ENCODE measurements at regions not wholly inside any gene's neighbourhood (a gene's known extent, or its start where the extent isn't known, plus 50 kb on each side); places are given as distances from the start of the nearest gene placed in this dataset.

DNA sequence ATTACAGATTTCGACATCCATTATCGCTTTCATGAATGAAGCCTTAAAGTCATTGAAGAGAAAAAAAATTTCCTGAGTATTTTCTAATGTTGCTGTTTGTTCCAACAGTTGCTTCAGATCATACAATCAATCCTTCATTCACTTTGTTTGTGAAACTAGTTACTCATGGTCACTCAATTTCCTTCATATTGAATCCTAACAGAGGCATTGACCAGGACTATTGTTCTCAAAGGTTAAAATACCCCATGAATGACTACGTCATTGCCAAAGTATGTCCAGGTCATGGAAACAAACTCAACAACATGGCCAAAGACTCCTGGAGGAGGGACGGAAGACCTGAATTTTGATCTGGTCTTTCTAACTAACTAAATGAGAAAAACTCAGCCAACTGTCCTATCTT, 54.0 kb upstream of the ABCB5 start:
- DNase-seq (ENCODE audit: low read depth) = no peak
- TF ChIP-seq, protein P1, sequence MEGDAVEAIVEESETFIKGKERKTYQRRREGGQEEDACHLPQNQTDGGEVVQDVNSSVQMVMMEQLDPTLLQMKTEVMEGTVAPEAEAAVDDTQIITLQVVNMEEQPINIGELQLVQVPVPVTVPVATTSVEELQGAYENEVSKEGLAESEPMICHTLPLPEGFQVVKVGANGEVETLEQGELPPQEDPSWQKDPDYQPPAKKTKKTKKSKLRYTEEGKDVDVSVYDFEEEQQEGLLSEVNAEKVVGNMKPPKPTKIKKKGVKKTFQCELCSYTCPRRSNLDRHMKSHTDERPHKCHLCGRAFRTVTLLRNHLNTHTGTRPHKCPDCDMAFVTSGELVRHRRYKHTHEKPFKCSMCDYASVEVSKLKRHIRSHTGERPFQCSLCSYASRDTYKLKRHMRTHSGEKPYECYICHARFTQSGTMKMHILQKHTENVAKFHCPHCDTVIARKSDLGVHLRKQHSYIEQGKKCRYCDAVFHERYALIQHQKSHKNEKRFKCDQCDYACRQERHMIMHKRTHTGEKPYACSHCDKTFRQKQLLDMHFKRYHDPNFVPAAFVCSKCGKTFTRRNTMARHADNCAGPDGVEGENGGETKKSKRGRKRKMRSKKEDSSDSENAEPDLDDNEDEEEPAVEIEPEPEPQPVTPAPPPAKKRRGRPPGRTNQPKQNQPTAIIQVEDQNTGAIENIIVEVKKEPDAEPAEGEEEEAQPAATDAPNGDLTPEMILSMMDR (conservative IDR thresholded peaks at IDR 0.05; ENCODE audit: low read length) = no peak
- no peak overlapping the region for H3K4me3 ChIP-seq (ENCODE audit: low read length)

DNA sequence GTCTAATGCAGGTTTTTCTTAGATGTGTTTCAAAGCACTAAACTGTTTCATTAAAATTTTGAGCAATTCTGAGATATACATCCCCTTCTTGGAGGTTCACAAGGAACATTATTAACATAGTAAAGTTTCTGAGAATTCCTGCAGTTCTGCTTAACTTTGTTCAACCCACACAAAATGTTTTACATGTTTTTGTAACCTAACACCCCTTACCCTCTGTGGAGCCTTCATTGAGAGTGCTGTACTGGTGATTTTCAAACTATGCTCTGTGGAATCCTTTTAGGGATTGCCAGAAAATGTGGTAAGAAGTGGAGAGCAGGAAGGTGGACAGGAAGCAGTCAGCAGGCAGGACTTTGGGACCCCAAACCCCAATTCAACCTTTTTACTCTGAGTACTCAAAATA, 53.6 kb upstream of the ABCB5 start:
- no peak overlapping the region for H3K4me3 ChIP-seq (ENCODE audit: low read length)
- TF ChIP-seq, protein P1 (conservative IDR thresholded peaks at IDR 0.05; ENCODE audit: low read length) = no peak
- no peak for DNase-seq (ENCODE audit: low read depth)

DNA sequence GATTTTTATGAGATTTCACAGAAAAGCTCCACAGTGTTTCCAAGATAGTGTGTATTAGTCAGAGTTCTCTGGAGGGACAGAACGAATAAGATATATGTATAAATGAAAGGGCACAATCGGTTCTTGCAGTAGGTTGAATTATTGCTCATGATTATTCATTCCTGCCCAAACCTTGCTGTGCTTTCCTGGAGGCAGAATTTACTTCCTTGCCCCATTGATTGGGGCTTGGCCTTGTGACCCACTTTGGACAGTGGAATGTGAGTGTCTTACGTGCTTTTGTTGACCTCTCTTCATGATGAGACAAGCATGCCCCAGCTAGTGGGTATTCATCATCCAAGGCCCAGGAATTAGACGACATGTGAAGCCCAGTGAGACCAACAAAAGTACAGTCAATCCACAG, 53.0 kb upstream of the ABCB5 start:
- TF ChIP-seq, protein P1 (conservative IDR thresholded peaks at IDR 0.05; ENCODE audit: low read length) = no peak
- no peak overlapping the region for H3K4me3 ChIP-seq (ENCODE audit: low read length)
- no peak for DNase-seq (ENCODE audit: low read depth)

Measured in AG10803 (cell line).